H1 (cell line): ENCODE measurements at regions not wholly inside any gene's neighbourhood (a gene's known extent, or its start where the extent isn't known, plus 50 kb on each side); places are given as distances from the start of the nearest gene placed in this dataset.
"Not testable (repeated sequence)": the region's sequence is repeated elsewhere in the genome, so short reads cannot be mapped to it uniquely, and the experiment has no call there.

Experiments used
- CTCF ChIA-PET: fragments of 300-600 bp; sonication (Branson Sonifier 250); formaldehyde crosslinking; loops from one replicate; lab custom pipeline; 2021; ENCODE audit not compliant: partially characterized antibody; lab: Charles Lee
- POLR2A ChIA-PET: fragments of 300-600 bp; sonication (Branson Sonifier 250); formaldehyde crosslinking; loops from one replicate; lab custom pipeline; 2021; ENCODE audit warnings: inconsistent platforms; ENCODE audit not compliant: partially characterized antibody; lab: Charles Lee
- DNase-seq, 2 experiments: peaks; one replicate each; pipeline versions ENCODE4 v3.0.0 to v3.0.0-alpha.2; 2010 to 2022; ENCODE audit warnings: low spot score in 2 of 2, low read depth in 1 of 2, mixed read lengths in 1 of 2
- FAIRE-seq: peaks from 2 replicates; lab custom pipeline; 2011; peaks lifted over from hg19 to GRCh38; lab: Jason Lieb, UNC
- H2AFZ ChIP-seq: 2 replicates; pipeline ENCODE4 v1.8.1; 2012; ENCODE audit warnings: low read length, inconsistent platforms
- H2AK5ac ChIP-seq: 2 replicates; pipeline ENCODE4 v1.6.1; 2013; ENCODE audit warnings: low read depth, low read length
- H2BK120ac ChIP-seq: replicated peaks from 2 replicates; pipeline ENCODE3; 2013; ENCODE audit warnings: low read depth, low read length, inconsistent platforms
- H2BK12ac ChIP-seq: 2 replicates; pipeline ENCODE4 v1.6.1; 2013; ENCODE audit warnings: low read depth, low read length
- H2BK15ac ChIP-seq: 2 replicates; pipeline ENCODE4 v1.6.1; 2013; ENCODE audit warnings: low read length
- H2BK20ac ChIP-seq: 2 replicates; pipeline ENCODE4 v1.6.1; 2013; ENCODE audit warnings: low read length
- H2BK5ac ChIP-seq: 2 replicates; pipeline ENCODE4 v1.6.1; 2013; ENCODE audit warnings: low read depth, low read length
- H3K14ac ChIP-seq: 2 replicates; pipeline ENCODE4 v1.6.1; 2013; ENCODE audit warnings: inconsistent platforms; ENCODE audit not compliant: insufficient read length
- H3K18ac ChIP-seq: 2 replicates; pipeline ENCODE4 v1.6.1; 2013; ENCODE audit warnings: low read length; ENCODE audit errors: extremely low read depth
- H3K23ac ChIP-seq: 2 replicates; pipeline ENCODE4 v1.6.1; 2013; ENCODE audit warnings: inconsistent platforms; ENCODE audit not compliant: insufficient read length
- H3K23me2 ChIP-seq: 2 replicates; pipeline ENCODE4 v1.6.1; 2013; ENCODE audit warnings: low read depth, low read length
- H3K27ac ChIP-seq: 2 replicates; pipeline ENCODE4 v1.6.1; 2011; ENCODE audit warnings: low read depth, low read length, inconsistent platforms
- H3K27me3 ChIP-seq, 4 experiments: replicated peaks in 1 of 4; 1 replicate in 1 of 4; 2 replicates in 3 of 4; pipeline versions ENCODE4 v1.6.1 to v1.8.1; 2011 to 2013; ENCODE audit warnings: low read length in 3 of 4, mild to moderate bottlenecking in 3 of 4, inconsistent platforms in 2 of 4, mixed read lengths in 2 of 4, moderate library complexity in 1 of 4; ENCODE audit not compliant: control insufficient read depth in 3 of 4, insufficient read depth in 3 of 4; ENCODE audit errors: extremely low read depth in 1 of 4
- H3K36me3 ChIP-seq, 4 experiments: 2 replicates each; pipeline versions ENCODE4 v1.6.1 to v1.8.1; 2011 to 2013; ENCODE audit warnings: mild to moderate bottlenecking in 4 of 4, low read length in 3 of 4, moderate library complexity in 2 of 4, control low read depth in 1 of 4, inconsistent platforms in 1 of 4; ENCODE audit not compliant: insufficient read depth in 4 of 4, control insufficient read depth in 2 of 4
- H3K4ac ChIP-seq: replicated peaks from 2 replicates; pipeline ENCODE3; 2013; ENCODE audit warnings: low read length, low read depth, mixed read lengths, inconsistent platforms; ENCODE audit not compliant: insufficient read length
- H3K4me1 ChIP-seq, 4 experiments: replicated peaks in 1 of 4; 1 replicate in 1 of 4; 2 replicates in 3 of 4; pipeline versions ENCODE4 v1.6.1 to v1.8.1; 2011 to 2013; ENCODE audit warnings: low read length in 3 of 4, inconsistent platforms in 2 of 4, mixed read lengths in 1 of 4; ENCODE audit not compliant: insufficient read depth in 4 of 4, control insufficient read depth in 3 of 4
- H3K4me2 ChIP-seq, 2 experiments: 2 replicates each; pipeline versions ENCODE4 v1.6.1 to v1.8.1; 2011 to 2013; ENCODE audit warnings: low read depth in 2 of 2, low read length in 2 of 2, control low read depth in 1 of 2, inconsistent platforms in 1 of 2, mild to moderate bottlenecking in 1 of 2; ENCODE audit not compliant: insufficient read depth in 1 of 2
- H3K4me3 ChIP-seq, 4 experiments: fragments of 200-600, 300-600 bp in 1 of 4; sonication (generic), shearing (Covaris generic), sonication (Bioruptor Twin) in 1 of 4; 2 replicates each; pipeline versions ENCODE4 v1.5.1 to v1.8.1; 2011 to 2016; ENCODE audit warnings: low read length in 4 of 4, low read depth in 3 of 4, control low read depth in 2 of 4, inconsistent platforms in 2 of 4, mild to moderate bottlenecking in 2 of 4, mixed read lengths in 1 of 4, moderate library complexity in 1 of 4; ENCODE audit not compliant: insufficient read depth in 2 of 4; ENCODE audit errors: extremely low read depth in 1 of 4
- H3K56ac ChIP-seq: replicated peaks from 2 replicates; pipeline ENCODE3; 2013; ENCODE audit warnings: low read depth, mild to moderate bottlenecking, mixed read lengths, low read length, inconsistent platforms; ENCODE audit not compliant: insufficient read length
- H3K79me1 ChIP-seq: 2 replicates; pipeline ENCODE4 v1.6.1; 2013; ENCODE audit warnings: low read depth, low read length, control low read depth
- H3K79me2 ChIP-seq, 2 experiments: 2 replicates each; pipeline versions ENCODE4 v1.6.1 to v1.8.1; 2012 to 2013; ENCODE audit warnings: low read length in 2 of 2, mild to moderate bottlenecking in 2 of 2, inconsistent platforms in 1 of 2; ENCODE audit not compliant: insufficient read depth in 2 of 2, control insufficient read depth in 1 of 2
- H3K9ac ChIP-seq, 4 experiments: replicated peaks in 1 of 4; 1 replicate in 1 of 4; 2 replicates in 3 of 4; pipeline versions ENCODE4 v1.6.1 to v1.8.1; 2011 to 2013; ENCODE audit warnings: low read depth in 3 of 4, low read length in 3 of 4, control low read depth in 2 of 4, mild to moderate bottlenecking in 2 of 4, moderate library complexity in 2 of 4, inconsistent platforms in 1 of 4; ENCODE audit errors: extremely low read depth in 1 of 4
- H3K9me3 ChIP-seq, 2 experiments: 2 replicates each; pipeline versions ENCODE4 v1.6.1 to v1.8.1; 2012 to 2013; ENCODE audit warnings: mild to moderate bottlenecking in 2 of 2, moderate library complexity in 2 of 2, control low read depth in 1 of 2, inconsistent platforms in 1 of 2, low read depth in 1 of 2, low read length in 1 of 2, mixed read lengths in 1 of 2; ENCODE audit not compliant: insufficient read depth in 2 of 2
- H4K20me1 ChIP-seq, 2 experiments: replicated peaks in 1 of 2; 2 replicates each; pipeline versions ENCODE3 to v1.8.1; 2011 to 2013; ENCODE audit warnings: inconsistent platforms in 2 of 2, low read length in 2 of 2, mild to moderate bottlenecking in 1 of 2; ENCODE audit not compliant: insufficient read depth in 2 of 2, control insufficient read depth in 1 of 2
- H4K5ac ChIP-seq: 2 replicates; pipeline ENCODE4 v1.6.1; 2013; ENCODE audit warnings: low read length, low read depth, mixed read lengths, inconsistent platforms; ENCODE audit not compliant: insufficient read length
- H4K8ac ChIP-seq: 2 replicates; pipeline ENCODE4 v1.8.0; 2013; ENCODE audit warnings: mild to moderate bottlenecking, moderate library complexity, low read length, inconsistent platforms; ENCODE audit not compliant: insufficient read depth; ENCODE audit errors: extremely low read depth
- H4K91ac ChIP-seq: replicated peaks from 2 replicates; pipeline ENCODE3; 2013; ENCODE audit warnings: low read length, mixed read lengths, inconsistent platforms; ENCODE audit not compliant: insufficient read length
- ATF3 ChIP-seq: IDR thresholded peaks from 2 replicates; pipeline ENCODE4 v1.6.1; 2011; ENCODE audit warnings: low read depth, mild to moderate bottlenecking, low read length; ENCODE audit not compliant: insufficient read depth
- EGR1 ChIP-seq: IDR thresholded peaks from 2 replicates; pipeline ENCODE4 v1.6.1; 2011; ENCODE audit warnings: low read depth, low read length, borderline replicate concordance
- JUND ChIP-seq: IDR thresholded peaks from 2 replicates; pipeline ENCODE4 v1.6.1; 2011; ENCODE audit warnings: mild to moderate bottlenecking, improper control_type of control experiment, low read length
- POU5F1 ChIP-seq: IDR thresholded peaks from 2 replicates; pipeline ENCODE4 v1.6.1; 2011; ENCODE audit warnings: low read depth, mild to moderate bottlenecking, low read length, moderate library complexity
- SAP30 ChIP-seq: fragments of 300-600 bp; sonication (generic); IDR thresholded peaks from 2 replicates; pipeline ENCODE4 v1.7.1; 2012; ENCODE audit warnings: low read length, moderate library complexity, mild to moderate bottlenecking, inconsistent platforms; ENCODE audit not compliant: insufficient read depth, insufficient replicate concordance
- WGBS, 2 experiments: shearing (Covaris generic) in 1 of 2; methylation state at CpG; one replicate each; pipeline versions ENCODE4 v1.1.6 to v1.1.7; 2013 to 2015; ENCODE audit warnings: low lambda C conversion rate in 2 of 2, mixed read lengths in 2 of 2, inconsistent platforms in 1 of 2, low coverage in 1 of 2, missing lambda C conversion rate in 1 of 2; ENCODE audit not compliant: insufficient replicate concordance in 2 of 2, insufficient coverage in 1 of 2, insufficient read length in 1 of 2; ENCODE audit errors: extremely low coverage in 1 of 2, missing lambda C conversion rate in 1 of 2; 5-methylcytosine and 5-hydroxymethylcytosine counted together

GRCh38 chrX:7343181-7343580, 195.2 kb upstream of the PUDP start (continued):
- no peak for TF ChIP-seq POU5F1
- TF ChIP-seq EGR1: no peak
- no peak for TF ChIP-seq JUND
- TF ChIP-seq ATF3: no peak
- TF ChIP-seq SAP30: no peak

GRCh38 chrX:7335816-7336362, 187.9 kb upstream of the PUDP start:
- H3K4me1 ChIP-seq, H3K79me1 ChIP-seq, CTCF ChIA-PET, H3K27me3 ChIP-seq, H2BK12ac ChIP-seq, POLR2A ChIA-PET, H3K14ac ChIP-seq, H2BK120ac ChIP-seq, H3K4me2 ChIP-seq, H2BK5ac ChIP-seq, H4K91ac ChIP-seq, H3K4me3 ChIP-seq, H2BK20ac ChIP-seq, H2AFZ ChIP-seq, H3K27ac ChIP-seq, H3K18ac ChIP-seq, H3K9me3 ChIP-seq, FAIRE-seq, H4K5ac ChIP-seq, H3K23me2 ChIP-seq, H2AK5ac ChIP-seq, H3K4ac ChIP-seq, H4K20me1 ChIP-seq, H3K23ac ChIP-seq, DNase-seq, H3K9ac ChIP-seq, H3K36me3 ChIP-seq, H4K8ac ChIP-seq, H3K79me2 ChIP-seq, H2BK15ac ChIP-seq, H3K56ac ChIP-seq: not testable (repeated sequence)
- WGBS, 2 experiments: 100% methylated on average over 1 of the region's 2 CpGs; no CpG with 5 or more reads in 1 of the 2 experiments
